ENCODE measurements at regions not wholly inside any gene's neighbourhood (a gene's known extent, or its start where the extent isn't known, plus 50 kb on each side); places are given as distances from the start of the nearest gene placed in this dataset.
"Not testable (repeated sequence)": the region's sequence is repeated elsewhere in the genome, so short reads cannot be mapped to it uniquely, and the experiment has no call there.

- H3K27me3 ChIP-seq, result no peaks in the 10 kb centered on the region
- H3K36me3 ChIP-seq, result no peaks in the 10 kb centered on the region
- no peak overlapping the region for H3K4me2 ChIP-seq
- no peak overlapping the region for H3K4me3 ChIP-seq
- no peaks in the 10 kb centered on the region for H3K9me3 ChIP-seq
- no peaks in the 10 kb centered on the region for H4K20me1 ChIP-seq
- peaks cover 5% of the 10 kb centered on the region; the same call in 1 of the 2 replicates for H3K4me1 ChIP-seq
- H3K27ac ChIP-seq, result no peak overlapping the region
- no peak for TF ChIP-seq Cebpa-rat (IDR thresholded peaks at IDR 0.05)
- H3K9ac ChIP-seq, result no peak overlapping the region
Observed at GRCh38 chr9:82490019-82490499, 501.5 kb downstream of the SPATA31D1 start.

- H3K4me2 ChIP-seq, H3K4me3 ChIP-seq, H3K36me3 ChIP-seq, H3K27ac ChIP-seq, H3K9me3 ChIP-seq, H3K4me1 ChIP-seq, H3K9ac ChIP-seq, H3K27me3 ChIP-seq, H4K20me1 ChIP-seq: not testable (repeated sequence)
Observed at GRCh38 chr9:82490821-82491220, 502.2 kb downstream of the SPATA31D1 start.

GRCh38 chr9:82491604-82492003 is 503.0 kb downstream of the SPATA31D1 start:
- Histone ChIP-seq H3K4me1 (peaks cover 5% of the 10 kb centered on the region; the same call in 1 of the 2 replicates), H3K9me3 (no peaks in the 10 kb centered on the region), H4K20me1 (no peaks in the 10 kb centered on the region), H3K4me3 (no peak overlapping the region), H3K27ac (no peak overlapping the region), H3K27me3 (no peaks in the 10 kb centered on the region), H3K36me3 (no peaks in the 10 kb centered on the region), H3K4me2 (no peak overlapping the region), H3K9ac (no peak overlapping the region)
- no peak for TF ChIP-seq Cebpa-rat (IDR thresholded peaks at IDR 0.05)

GRCh38 chr9:82492274-82492673 is 503.7 kb downstream of the SPATA31D1 start:
- Histone ChIP-seq H3K9me3 (no peaks in the 10 kb centered on the region), H3K27me3 (no peaks in the 10 kb centered on the region), H4K20me1 (no peaks in the 10 kb centered on the region), H3K4me1 (peaks cover 5% of the 10 kb centered on the region; the same call in 1 of the 2 replicates), H3K4me2 (no peak overlapping the region), H3K27ac (no peak overlapping the region), H3K9ac (no peak overlapping the region), H3K36me3 (no peaks in the 10 kb centered on the region), H3K4me3 (no peak overlapping the region)
- TF ChIP-seq Cebpa-rat (IDR thresholded peaks at IDR 0.05), result no peak

- Histone ChIP-seq H3K36me3 (no peaks in the 10 kb centered on the region), H3K4me3 (no peak overlapping the region), H3K4me2 (no peak overlapping the region), H3K9me3 (no peaks in the 10 kb centered on the region), H3K9ac (no peak overlapping the region), H3K4me1 (no peaks in the 10 kb centered on the region), H3K27ac (no peak overlapping the region), H4K20me1 (no peaks in the 10 kb centered on the region), H3K27me3 (no peaks in the 10 kb centered on the region)
- TF ChIP-seq Cebpa-rat (IDR thresholded peaks at IDR 0.05), result no peak
Observed at GRCh38 chr9:82495884-82496777, 507.6 kb downstream of the SPATA31D1 start.

GRCh38 chr9:82498541-82499317 is 510.2 kb downstream of the SPATA31D1 start:
- Histone ChIP-seq H3K4me2 (no peak overlapping the region), H3K9ac (no peak overlapping the region), H3K4me1 (no peaks in the 10 kb centered on the region), H3K27ac (no peak overlapping the region), H4K20me1 (no peaks in the 10 kb centered on the region), H3K4me3 (no peak overlapping the region), H3K36me3 (no peaks in the 10 kb centered on the region), H3K27me3 (no peaks in the 10 kb centered on the region), H3K9me3 (no peaks in the 10 kb centered on the region)
- no peak for TF ChIP-seq Cebpa-rat (IDR thresholded peaks at IDR 0.05)

GRCh38 chr9:82499337-82499736 is 510.8 kb downstream of the SPATA31D1 start:
- TF ChIP-seq Cebpa-rat (IDR thresholded peaks at IDR 0.05), result no peak
- Histone ChIP-seq H3K4me3 (no peak overlapping the region), H3K36me3 (no peaks in the 10 kb centered on the region), H4K20me1 (no peaks in the 10 kb centered on the region), H3K9ac (no peak overlapping the region), H3K27ac (no peak overlapping the region), H3K27me3 (no peaks in the 10 kb centered on the region), H3K4me1 (no peaks in the 10 kb centered on the region), H3K4me2 (no peak overlapping the region), H3K9me3 (no peaks in the 10 kb centered on the region)

- H3K27ac ChIP-seq, result no peak overlapping the region
- no peaks in the 10 kb centered on the region for H4K20me1 ChIP-seq
- peaks cover 9% of the 10 kb centered on the region for H3K9me3 ChIP-seq
- no peaks in the 10 kb centered on the region for H3K27me3 ChIP-seq
- no peaks in the 10 kb centered on the region for H3K36me3 ChIP-seq
- TF ChIP-seq Cebpa-rat (IDR thresholded peaks at IDR 0.05), result no peak
- H3K9ac ChIP-seq, result no peak overlapping the region
- no peak overlapping the region for H3K4me2 ChIP-seq
- no peak overlapping the region for H3K4me3 ChIP-seq
- H3K4me1 ChIP-seq, result no peaks in the 10 kb centered on the region
Observed at GRCh38 chr9:82504620-82505019, 516.0 kb downstream of the SPATA31D1 start.

- Histone ChIP-seq H3K27me3 (no peaks in the 10 kb centered on the region), H3K4me3 (no peak overlapping the region), H3K4me1 (no peaks in the 10 kb centered on the region), H3K36me3 (no peaks in the 10 kb centered on the region), H3K4me2 (no peak overlapping the region), H3K27ac (no peak overlapping the region), H4K20me1 (no peaks in the 10 kb centered on the region), H3K9ac (no peak overlapping the region), H3K9me3 (no peaks in the 10 kb centered on the region)
- TF ChIP-seq Cebpa-rat (IDR thresholded peaks at IDR 0.05), result no peak
Observed at GRCh38 chr9:82511626-82512025, 523.1 kb downstream of the SPATA31D1 start.

- Histone ChIP-seq H3K27ac (no peak overlapping the region), H3K9me3 (no peaks in the 10 kb centered on the region), H3K27me3 (no peaks in the 10 kb centered on the region), H4K20me1 (no peaks in the 10 kb centered on the region), H3K36me3 (no peaks in the 10 kb centered on the region), H3K4me2 (no peak overlapping the region), H3K9ac (no peak overlapping the region), H3K4me3 (no peak overlapping the region), H3K4me1 (no peaks in the 10 kb centered on the region)
- TF ChIP-seq Cebpa-rat (IDR thresholded peaks at IDR 0.05), result no peak
Observed at GRCh38 chr9:82512728-82513127, 524.2 kb downstream of the SPATA31D1 start.

Data from BLaER1 (cell line).